ENCODE measurements at regions not wholly inside any gene's neighbourhood (a gene's known extent, or its start where the extent isn't known, plus 50 kb on each side); places are given as distances from the start of the nearest gene placed in this dataset.
A peak's percentile ranks its signal among the peaks of the same experiment; 100 is the strongest.

GRCh38 chr15:91478717-91479191, 374.8 kb upstream of the SLCO3A1 start (continued):
- TF ChIP-seq ZNF740 (CRISPR knock-in tag; IDR thresholded peaks at IDR 0.05) (no peak), ZNF740 (tag; IDR thresholded peaks at IDR 0.05) (no peak), CHD1 (IDR thresholded peaks at IDR 0.05; ENCODE audit: low read length) (no peak), TCF15 (CRISPR knock-in tag; IDR thresholded peaks at IDR 0.05) (no peak), HDAC8 (tag; IDR thresholded peaks at IDR 0.05) (no peak), STAT6 (CRISPR knock-in tag; IDR thresholded peaks at IDR 0.05) (no peak), IFI16 (CRISPR knock-in tag; IDR thresholded peaks at IDR 0.05) (no peak), KLF1 (tag; IDR thresholded peaks at IDR 0.05) (no peak), CBFA2T3 (IDR thresholded peaks at IDR 0.05) (peak; percentile 97), SMAD4 (CRISPR knock-in tag; conservative IDR thresholded peaks at IDR 0.05) (peak; percentile 94), RFX1 (IDR thresholded peaks at IDR 0.05) (no peak), NR2C2 (CRISPR knock-in tag; IDR thresholded peaks at IDR 0.05) (no peak), NR2C2 (tag; IDR thresholded peaks at IDR 0.05) (no peak), GABPB1 (CRISPR knock-in tag; IDR thresholded peaks at IDR 0.05) (no peak), FUS (optimal IDR thresholded peaks at IDR 0.05; ENCODE audit: low read depth, low read length) (no peak), ZNF175 (CRISPR knock-in tag; IDR thresholded peaks at IDR 0.05; ENCODE audit: low read depth) (peak; percentile 94), STAT5B (CRISPR knock-in tag; IDR thresholded peaks at IDR 0.05) (no peak), ZC3H8 (IDR thresholded peaks at IDR 0.05) (no peak), CEBPG (CRISPR knock-in tag; IDR thresholded peaks at IDR 0.05) (no peak), CEBPG (tag; conservative IDR thresholded peaks at IDR 0.05 in 1 of 2, IDR thresholded peaks at IDR 0.05 in 1 of 2) (peak in 1 of 2 experiments; percentile 51; a peak in 1 of 4 replicates), RAD21 (CRISPR knock-in tag; conservative IDR thresholded peaks at IDR 0.05 in 1 of 2, IDR thresholded peaks at IDR 0.05 in 1 of 2) (no peak), NR2F6 (CRISPR knock-in tag; IDR thresholded peaks at IDR 0.05) (no peak), CBFA2T2 (conservative IDR thresholded peaks at IDR 0.05) (peak; percentile 95), ERF (CRISPR knock-in tag; IDR thresholded peaks at IDR 0.05) (no peak), RBFOX2 (IDR thresholded peaks at IDR 0.05; ENCODE audit: low read depth, low read length) (no peak), ZNF217 (CRISPR knock-in tag; IDR thresholded peaks at IDR 0.05) (no peak), ZSCAN29 (IDR thresholded peaks at IDR 0.05) (no peak), HDAC3 (IDR thresholded peaks at IDR 0.05; ENCODE audit: borderline replicate concordance, partially characterized antibody) (peak; percentile 71)
